SHP77 treated with DMSO at 0.1 percent for 48 hours (cell line): ENCODE measurements at regions not wholly inside any gene's neighbourhood (a gene's known extent, or its start where the extent isn't known, plus 50 kb on each side); places are given as distances from the start of the nearest gene placed in this dataset.
"Not testable (repeated sequence)": the region's sequence is repeated elsewhere in the genome, so short reads cannot be mapped to it uniquely, and the experiment has no call there.

ENCODE experiments used
- DNase-seq: peaks from one replicate; lab custom pipeline; 2025; lab: John Stamatoyannopoulos, UW

- DNase-seq: no peak
Observed at GRCh38 chr9:2243666-2244555, 228.8 kb downstream of the SMARCA2 start.

GRCh38 chr9:2247340-2247739, 232.2 kb downstream of the SMARCA2 start:
- no peak for DNase-seq

- no peak for DNase-seq
Observed at GRCh38 chr9:2248768-2249265, 233.7 kb downstream of the SMARCA2 start.

DNA sequence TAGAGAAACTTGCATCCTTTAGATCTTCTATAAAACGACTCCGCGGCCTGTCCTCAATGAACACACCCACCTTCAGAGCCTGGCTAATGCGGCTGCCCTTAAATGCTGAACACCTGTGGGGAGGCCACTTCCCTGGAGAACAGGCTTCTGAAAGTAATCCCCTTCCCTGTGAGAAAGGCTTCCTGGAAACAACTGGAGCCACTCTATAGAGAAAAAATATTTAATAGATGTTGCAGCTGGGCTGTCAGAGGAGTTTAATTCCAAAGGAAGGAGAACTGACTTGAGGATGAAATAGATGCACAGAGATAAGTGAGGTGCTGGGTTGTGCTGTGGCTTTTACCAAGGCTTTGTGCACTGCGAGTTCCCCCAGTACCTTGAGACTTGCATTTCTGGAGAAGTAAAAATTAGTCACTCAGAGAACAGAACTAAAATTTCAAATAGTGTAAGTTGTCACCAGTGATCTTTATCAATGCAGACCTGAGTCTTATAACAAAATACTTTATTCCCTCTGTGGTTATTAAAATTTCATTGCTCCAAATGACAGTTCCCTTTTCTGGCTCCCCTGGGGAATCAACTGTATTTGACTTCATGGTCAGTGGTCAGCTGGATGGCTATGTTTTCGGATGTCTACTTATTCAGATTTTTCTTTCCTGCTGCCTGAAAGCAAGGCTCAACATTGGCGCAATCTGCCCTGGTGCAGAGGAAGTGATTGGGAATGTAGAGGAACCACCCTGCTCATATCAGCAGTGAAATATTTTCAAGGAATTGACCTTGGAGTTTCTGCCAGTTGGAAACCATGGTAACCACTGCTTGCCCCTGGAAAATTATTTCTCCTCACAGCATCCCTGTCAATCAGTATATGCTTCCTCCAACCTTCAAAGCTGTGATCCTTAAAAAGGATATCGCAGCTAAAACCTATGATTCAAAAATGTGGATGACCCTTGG, 238.8 kb downstream of the SMARCA2 start:
- DNase-seq: no peak

DNA sequence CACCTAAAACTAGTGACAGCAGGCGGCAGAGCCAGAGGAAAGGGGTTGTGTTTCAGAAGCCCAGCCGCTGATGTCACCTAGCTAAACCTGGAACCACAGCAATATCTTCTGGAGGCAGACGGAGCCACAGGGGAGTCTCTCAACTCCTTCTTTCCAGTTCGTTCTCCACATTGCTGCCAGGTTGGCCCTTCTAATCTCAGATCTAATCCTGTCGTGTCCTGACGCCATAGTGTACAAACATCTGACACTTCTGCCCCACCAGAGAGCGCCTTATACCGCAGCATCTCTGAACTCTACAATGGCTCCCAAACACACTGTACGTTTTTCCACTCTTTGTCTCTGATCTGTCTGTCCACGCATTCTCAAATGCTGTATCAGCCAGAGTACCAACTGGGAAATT, 240.0 kb downstream of the SMARCA2 start:
- no peak for DNase-seq

DNA sequence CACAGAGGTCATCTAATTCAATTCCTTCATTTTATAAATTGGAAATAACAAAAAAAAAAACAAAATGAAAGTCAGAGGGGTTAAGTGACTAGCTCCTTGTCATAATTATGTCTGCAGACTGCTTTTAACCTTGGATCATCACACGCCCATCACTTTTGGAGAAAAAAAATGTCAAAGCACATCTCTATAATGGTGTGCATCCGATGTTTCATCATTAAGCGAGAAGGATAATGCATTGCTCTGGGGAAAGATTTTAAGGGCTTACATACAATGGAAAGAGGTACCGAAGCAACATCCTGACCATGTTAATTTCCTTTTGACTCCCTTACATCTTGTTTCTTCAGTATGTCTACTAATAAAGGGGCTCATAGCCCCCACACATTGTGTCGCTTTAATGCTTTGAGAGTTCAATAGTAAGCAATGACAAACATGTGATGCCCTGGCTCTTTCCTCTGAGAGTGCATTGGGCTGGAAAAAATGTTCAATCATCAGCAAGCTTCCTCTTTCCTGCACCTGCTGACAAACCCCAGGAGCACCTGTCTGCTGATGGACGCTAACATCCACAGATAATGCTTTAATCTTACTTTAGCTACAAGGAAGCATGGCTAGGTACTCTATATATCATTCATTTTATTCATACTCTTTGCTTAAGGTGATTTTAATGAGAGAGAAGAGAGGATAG, 242.2 kb downstream of the SMARCA2 start:
- DNase-seq: peak; percentile 7

DNA sequence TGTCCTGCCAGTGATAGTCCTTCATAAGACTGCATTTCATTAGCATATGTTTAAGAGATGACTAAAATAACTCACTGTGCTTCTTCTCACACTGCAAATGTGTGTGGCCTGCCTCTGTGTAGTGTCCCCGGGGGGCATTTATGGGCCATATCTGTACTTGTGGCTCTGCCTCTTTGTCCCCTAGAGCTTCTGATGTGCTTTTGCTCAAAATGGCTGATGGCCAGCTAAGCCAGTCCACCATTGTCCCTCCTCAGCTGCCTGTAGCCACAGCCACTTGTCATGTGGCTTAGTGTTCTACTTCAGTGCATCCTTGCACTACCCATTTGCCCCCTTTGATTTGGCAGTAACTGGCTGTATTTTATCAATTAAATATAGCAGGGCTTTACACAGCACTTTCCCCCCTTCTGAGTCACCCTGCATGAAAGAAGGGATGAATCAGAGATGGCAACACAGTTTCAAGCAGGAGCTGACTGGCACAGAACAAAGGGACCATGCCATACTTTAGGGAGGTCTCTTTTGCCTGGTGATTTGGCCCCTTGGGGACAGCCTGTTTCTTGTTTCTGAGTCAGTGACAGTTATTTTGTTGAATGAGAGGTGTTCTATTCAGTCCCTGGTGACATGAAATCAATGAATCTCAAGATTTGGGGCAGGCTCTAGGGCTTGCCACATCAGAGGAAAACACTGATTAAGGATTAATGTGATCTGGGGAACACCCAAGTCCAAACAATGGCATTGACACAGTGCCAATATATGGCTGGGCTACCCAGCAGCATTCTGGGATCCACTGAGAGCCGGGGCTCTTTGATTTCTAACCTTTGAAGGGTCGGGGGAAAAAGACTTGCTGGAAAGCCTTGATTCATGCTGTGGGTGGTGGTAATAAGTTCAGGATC, 245.5 kb downstream of the SMARCA2 start:
- DNase-seq: no peak

GRCh38 chr9:2261421-2262103, 246.4 kb downstream of the SMARCA2 start:
- DNase-seq: no peak

- DNase-seq: no peak
Observed at GRCh38 chr9:2262386-2263071, 247.4 kb downstream of the SMARCA2 start.

- no peak for DNase-seq
Observed at GRCh38 chr9:2263111-2263510, 248.0 kb downstream of the SMARCA2 start.

DNA sequence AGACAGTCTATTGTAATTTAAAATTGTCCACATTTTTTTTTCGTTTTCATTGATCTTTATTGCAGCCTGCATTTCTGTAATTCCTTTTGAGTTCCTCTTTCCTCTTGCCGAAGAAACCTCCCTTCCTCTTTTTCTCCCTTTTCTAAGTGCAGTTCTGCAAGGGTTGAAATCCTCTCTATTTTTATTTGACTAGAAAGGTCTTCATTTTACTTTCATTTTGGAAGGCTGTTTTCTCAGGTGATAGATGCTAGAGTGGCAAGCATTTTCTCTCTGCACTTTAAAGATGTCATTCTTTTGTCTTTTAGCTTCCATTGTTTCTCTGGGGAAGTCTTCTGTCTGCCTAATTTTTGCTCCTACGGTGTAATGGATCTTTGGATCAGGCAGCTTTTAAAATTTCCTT, 248.5 kb downstream of the SMARCA2 start:
- DNase-seq: no peak

DNA sequence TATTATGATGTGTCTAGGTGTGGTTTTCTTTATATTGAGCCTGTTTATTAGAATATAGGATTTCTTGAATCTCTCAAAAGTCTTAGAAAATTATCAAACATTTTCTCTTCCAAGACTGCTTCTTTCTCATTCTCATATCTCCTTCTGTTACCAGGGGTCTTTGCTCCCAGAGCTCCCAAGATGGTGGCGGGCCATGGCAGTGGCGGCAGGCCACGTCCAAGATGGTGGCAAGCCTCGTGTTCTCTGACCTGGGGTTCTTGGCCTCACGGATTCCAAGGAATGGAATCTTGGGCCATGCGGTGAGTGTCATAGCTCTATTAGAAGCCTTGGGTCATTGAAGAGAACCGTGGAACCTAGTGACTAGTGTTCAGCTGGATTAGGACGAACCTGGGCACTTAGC, 248.9 kb downstream of the SMARCA2 start:
- DNase-seq: no peak

DNA sequence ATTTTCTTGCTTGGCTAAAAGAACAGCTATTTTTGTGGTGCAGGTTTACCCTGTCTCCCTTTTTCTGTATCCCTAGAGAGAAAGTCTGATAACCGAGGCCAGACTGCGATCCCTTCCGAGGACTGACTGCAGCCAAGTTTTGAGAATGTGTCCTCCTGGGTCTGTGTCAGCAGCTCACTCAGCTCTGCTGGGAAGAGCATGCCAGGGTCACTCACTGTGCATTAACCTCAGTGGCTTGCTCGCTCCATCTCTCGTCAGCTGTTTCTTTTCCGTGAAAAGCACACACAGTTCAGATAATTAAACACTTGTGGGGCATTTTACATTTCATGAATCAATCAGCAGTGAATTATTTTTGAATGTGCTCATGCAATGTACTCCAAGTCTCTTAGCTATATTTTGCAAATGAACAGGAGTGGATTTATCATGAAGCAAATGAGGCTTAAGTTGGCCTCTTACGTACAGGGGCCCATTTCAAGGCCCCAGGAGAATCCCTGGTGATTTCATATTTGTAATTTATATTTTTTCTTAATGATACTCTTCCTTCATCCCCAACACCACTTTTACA, 252.1 kb downstream of the SMARCA2 start:
- no peak for DNase-seq

- DNase-seq: no peak
Observed at GRCh38 chr9:2269778-2270177, 254.6 kb downstream of the SMARCA2 start.

DNA sequence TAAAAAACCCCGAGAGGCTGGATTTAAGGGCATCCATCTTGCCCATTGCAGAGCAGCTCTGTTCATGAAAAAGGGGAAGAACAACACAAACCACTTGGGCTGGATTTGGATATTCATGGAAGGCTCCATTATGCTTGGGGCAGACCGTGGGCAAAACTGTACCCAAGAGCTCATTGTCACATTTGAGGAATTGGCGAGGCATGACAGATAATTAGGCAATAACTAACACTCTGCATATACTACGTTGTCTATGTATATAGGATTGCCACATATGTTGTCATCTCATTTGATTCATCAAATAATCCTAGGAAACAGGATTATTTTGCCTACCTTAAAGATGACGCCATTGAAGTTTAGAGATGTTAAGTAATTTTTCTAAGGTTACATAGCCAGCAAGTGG, 255.4 kb downstream of the SMARCA2 start:
- no peak for DNase-seq

- DNase-seq: no peak
Observed at GRCh38 chr9:2271426-2271825, 256.3 kb downstream of the SMARCA2 start.

DNA sequence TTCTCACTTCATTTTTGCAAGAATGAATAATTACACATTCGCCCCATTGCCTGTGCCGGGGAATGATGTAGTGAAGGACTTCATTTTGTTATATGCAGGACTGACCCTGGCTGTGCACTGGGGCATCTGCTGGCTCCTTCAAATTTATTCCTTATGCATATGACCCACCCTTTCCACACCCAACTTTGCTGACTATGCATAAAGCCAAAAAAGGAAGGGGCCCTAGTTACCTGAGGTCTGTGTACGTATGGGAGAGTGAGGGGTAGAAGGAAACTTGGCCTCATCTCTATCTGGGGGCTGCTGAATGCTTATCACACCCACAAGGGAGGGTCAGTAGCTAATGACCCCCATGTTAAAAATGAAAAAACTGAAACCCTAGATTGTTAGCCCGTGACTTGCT, 259.6 kb downstream of the SMARCA2 start:
- no peak for DNase-seq

DNA sequence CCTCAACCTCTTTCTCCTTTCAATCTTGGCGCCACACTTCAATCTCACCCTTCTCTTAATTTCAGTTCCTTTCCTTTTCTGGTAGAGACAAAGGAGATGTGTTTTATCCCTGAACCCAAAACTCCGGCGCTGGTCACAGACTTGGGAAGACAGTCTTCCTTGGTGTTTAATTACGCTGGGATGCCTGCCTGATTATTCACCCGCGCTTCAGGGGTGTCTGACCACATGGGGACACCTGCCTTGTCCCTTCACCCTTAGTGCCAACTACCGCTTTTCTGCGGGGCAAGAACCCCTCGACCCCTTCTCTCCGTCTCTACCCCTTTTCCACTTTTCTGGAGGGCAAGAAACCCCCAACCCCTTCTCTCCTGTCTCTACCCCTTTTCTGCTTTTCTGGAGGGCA, 261.1 kb downstream of the SMARCA2 start:
- no peak for DNase-seq

GRCh38 chr9:2277133-2277532, 262.0 kb downstream of the SMARCA2 start:
- not testable (repeated sequence) for DNase-seq

- not testable (repeated sequence) for DNase-seq
Observed at GRCh38 chr9:2277644-2278043, 262.5 kb downstream of the SMARCA2 start.
